OCI-LY1 (cell line): ENCODE measurements at regions not wholly inside any gene's neighbourhood (a gene's known extent, or its start where the extent isn't known, plus 50 kb on each side); places are given as distances from the start of the nearest gene placed in this dataset.

Source experiments
- H2AFZ ChIP-seq: fragments of 200-600 bp; sonication (generic), shearing (Covaris generic); 2 replicates; pipeline ENCODE4 v1.6.0; 2014; ENCODE audit warnings: antibody characterized with exemption, mild to moderate bottlenecking, low read length
- H3F3A ChIP-seq: fragments of 200-600 bp; sonication (generic), shearing (Covaris generic); 2 replicates; pipeline ENCODE4 v1.6.0; 2014; ENCODE audit warnings: mild to moderate bottlenecking, antibody characterized with exemption, low read length, moderate library complexity; ENCODE audit not compliant: insufficient read depth
- H3K27ac ChIP-seq: fragments of 200-600 bp; sonication (generic); 2 replicates; pipeline ENCODE4 v1.5.1; 2014; ENCODE audit warnings: low read length, mixed run types, mild to moderate bottlenecking, low read depth; ENCODE audit not compliant: poor library complexity, severe bottlenecking
- H3K27me3 ChIP-seq: fragments of 200-600 bp; sonication (generic); 2 replicates; pipeline ENCODE4 v1.6.0; 2014; ENCODE audit warnings: antibody characterized with exemption, mild to moderate bottlenecking, low read length, moderate library complexity; ENCODE audit not compliant: insufficient read depth
- H3K36me3 ChIP-seq: fragments of 200-600 bp; sonication (generic); 2 replicates; pipeline ENCODE4 v1.6.1; 2014; ENCODE audit warnings: mild to moderate bottlenecking, antibody characterized with exemption, low read length, moderate library complexity, mixed read lengths; ENCODE audit not compliant: insufficient read depth
- H3K4me1 ChIP-seq: fragments of 200-600 bp; sonication (generic); 2 replicates; pipeline ENCODE4 v1.5.1; 2014; ENCODE audit warnings: mild to moderate bottlenecking, low read length, moderate library complexity; ENCODE audit not compliant: insufficient read depth, severe bottlenecking
- H3K4me2 ChIP-seq: fragments of 200-600 bp; sonication (generic), shearing (Covaris generic); 2 replicates; pipeline ENCODE4 v1.6.1; 2014; ENCODE audit warnings: low read length
- H3K4me3 ChIP-seq: fragments of 200-600 bp; sonication (generic); 2 replicates; pipeline ENCODE4 v1.5.1; 2014; ENCODE audit warnings: low read length, low read depth, mild to moderate bottlenecking, mixed read lengths; ENCODE audit not compliant: poor library complexity, severe bottlenecking
- H3K79me2 ChIP-seq: fragments of 200-600 bp; shearing (Covaris generic); 2 replicates; pipeline ENCODE4 v1.6.1; 2016; ENCODE audit warnings: mixed run types, low read length, mixed read lengths; ENCODE audit not compliant: insufficient read depth
- H3K9ac ChIP-seq: fragments of 200-600 bp; sonication (generic), shearing (Covaris generic); 2 replicates; pipeline ENCODE4 v1.6.1; 2014; ENCODE audit warnings: mild to moderate bottlenecking, low read length, mixed read lengths
- H3K9me2 ChIP-seq: fragments of 200-600 bp; sonication (generic), shearing (Covaris generic); 2 replicates; pipeline ENCODE4 v1.6.1; 2014; ENCODE audit warnings: low read depth, mild to moderate bottlenecking, low read length, mixed read lengths
- H3K9me3 ChIP-seq: fragments of 200-600 bp; shearing (Covaris generic); 2 replicates; pipeline ENCODE4 v1.6.1; 2014; ENCODE audit warnings: low read length, mixed read lengths
- H4K20me1 ChIP-seq: fragments of 200-600 bp; sonication (generic), shearing (Covaris generic); 2 replicates; pipeline ENCODE4 v1.6.0; 2016; ENCODE audit warnings: mild to moderate bottlenecking, low read length; ENCODE audit not compliant: insufficient read depth
- EZH2 ChIP-seq: fragments of 200-600 bp; sonication (generic), shearing (Covaris generic); IDR thresholded peaks from 2 replicates; pipeline ENCODE4 v1.8.0; 2017; ENCODE audit warnings: borderline replicate concordance, mixed run types, mild to moderate bottlenecking, antibody characterized with exemption, low read length, moderate library complexity, mixed read lengths
- TF ChIP-seq, protein P1 (sequence below): fragments of 200-600 bp; sonication (generic), shearing (Covaris generic); IDR thresholded peaks from 2 replicates; pipeline ENCODE4 v1.5.1; 2017; ENCODE audit warnings: mild to moderate bottlenecking, antibody characterized with exemption, low read length, moderate library complexity, mixed read lengths

DNA sequence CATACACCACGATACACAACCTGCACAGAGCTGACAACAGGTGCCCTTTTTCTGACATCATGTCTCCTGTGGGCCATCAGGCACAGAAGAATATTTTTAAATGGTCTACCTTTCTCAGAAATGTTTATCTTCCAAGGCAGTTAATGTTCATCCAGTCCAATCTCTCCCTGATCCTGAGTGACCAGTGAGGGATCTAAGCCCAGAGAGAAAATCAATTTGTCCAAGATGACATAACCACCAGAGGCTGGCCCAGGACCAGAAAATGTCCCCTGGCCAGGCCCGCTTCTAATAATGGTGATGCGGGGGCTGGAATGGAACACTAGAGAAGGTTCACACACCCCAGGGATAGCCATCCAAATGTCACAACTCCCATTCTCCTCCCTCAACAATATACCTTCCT lies 357.9 kb upstream of the KIF2A start:
- no peaks in the 10 kb centered on the region for H3K27me3 ChIP-seq

DNA sequence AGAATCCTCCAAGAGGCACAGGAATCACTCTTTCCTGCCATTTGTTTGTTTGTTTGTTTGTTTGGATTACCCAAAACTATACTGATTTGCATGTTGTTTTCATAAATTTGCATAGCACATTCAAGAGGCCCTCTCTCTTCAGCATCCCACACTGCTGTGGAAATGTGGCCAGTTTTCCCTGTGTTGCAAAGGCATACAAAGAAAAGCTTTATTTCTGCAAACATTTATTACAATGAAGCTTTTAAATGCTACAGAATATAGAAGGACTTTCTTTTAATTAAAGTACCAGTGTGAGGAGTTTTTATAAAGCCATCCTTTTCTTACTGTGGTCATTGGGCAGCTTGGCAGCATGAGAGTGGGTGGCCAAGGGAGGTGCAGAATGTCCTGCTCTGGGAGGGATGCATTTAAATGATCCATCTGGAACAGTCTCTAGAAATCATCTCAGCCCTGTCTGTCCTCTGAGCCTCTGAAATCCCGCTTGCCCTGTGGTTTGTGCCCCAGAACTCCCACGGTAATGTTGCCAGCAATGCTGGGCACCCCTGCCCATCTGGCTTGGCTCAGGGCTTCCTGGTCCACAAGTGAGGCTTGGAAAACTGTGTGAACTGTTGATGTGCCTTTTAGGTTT lies 356.8 kb upstream of the KIF2A start:
- no peaks in the 10 kb centered on the region for H3K4me1 ChIP-seq
- no peaks in the 10 kb centered on the region for H4K20me1 ChIP-seq
- H3K27me3 ChIP-seq, result no peaks in the 10 kb centered on the region
- TF ChIP-seq, protein P1, sequence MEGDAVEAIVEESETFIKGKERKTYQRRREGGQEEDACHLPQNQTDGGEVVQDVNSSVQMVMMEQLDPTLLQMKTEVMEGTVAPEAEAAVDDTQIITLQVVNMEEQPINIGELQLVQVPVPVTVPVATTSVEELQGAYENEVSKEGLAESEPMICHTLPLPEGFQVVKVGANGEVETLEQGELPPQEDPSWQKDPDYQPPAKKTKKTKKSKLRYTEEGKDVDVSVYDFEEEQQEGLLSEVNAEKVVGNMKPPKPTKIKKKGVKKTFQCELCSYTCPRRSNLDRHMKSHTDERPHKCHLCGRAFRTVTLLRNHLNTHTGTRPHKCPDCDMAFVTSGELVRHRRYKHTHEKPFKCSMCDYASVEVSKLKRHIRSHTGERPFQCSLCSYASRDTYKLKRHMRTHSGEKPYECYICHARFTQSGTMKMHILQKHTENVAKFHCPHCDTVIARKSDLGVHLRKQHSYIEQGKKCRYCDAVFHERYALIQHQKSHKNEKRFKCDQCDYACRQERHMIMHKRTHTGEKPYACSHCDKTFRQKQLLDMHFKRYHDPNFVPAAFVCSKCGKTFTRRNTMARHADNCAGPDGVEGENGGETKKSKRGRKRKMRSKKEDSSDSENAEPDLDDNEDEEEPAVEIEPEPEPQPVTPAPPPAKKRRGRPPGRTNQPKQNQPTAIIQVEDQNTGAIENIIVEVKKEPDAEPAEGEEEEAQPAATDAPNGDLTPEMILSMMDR, result no peak
- no peak for TF ChIP-seq EZH2
- no peaks in the 10 kb centered on the region for H3F3A ChIP-seq
- H3K4me3 ChIP-seq, result no peak overlapping the region
- no peak overlapping the region for H3K9ac ChIP-seq
- no peaks in the 10 kb centered on the region for H3K9me2 ChIP-seq
- no peak overlapping the region for H3K27ac ChIP-seq
- no peaks in the 10 kb centered on the region for H3K9me3 ChIP-seq
- no peaks in the 10 kb centered on the region for H3K36me3 ChIP-seq
- no peak overlapping the region for H2AFZ ChIP-seq
- H3K4me2 ChIP-seq, result no peak overlapping the region
- no peaks in the 10 kb centered on the region for H3K79me2 ChIP-seq

More for the DNA sequence above, 357.9 kb upstream of the KIF2A start:
- Histone ChIP-seq H3K9me2 (no peaks in the 10 kb centered on the region), H2AFZ (no peak overlapping the region), H3K9me3 (no peaks in the 10 kb centered on the region), H3K4me1 (no peaks in the 10 kb centered on the region), H3K79me2 (no peaks in the 10 kb centered on the region), H3F3A (no peaks in the 10 kb centered on the region), H3K9ac (no peak overlapping the region), H3K4me2 (no peak overlapping the region), H3K27ac (no peak overlapping the region), H3K36me3 (no peaks in the 10 kb centered on the region), H3K4me3 (no peak overlapping the region), H4K20me1 (no peaks in the 10 kb centered on the region)
- TF ChIP-seq, protein P1, result no peak
- no peak for TF ChIP-seq EZH2

DNA sequence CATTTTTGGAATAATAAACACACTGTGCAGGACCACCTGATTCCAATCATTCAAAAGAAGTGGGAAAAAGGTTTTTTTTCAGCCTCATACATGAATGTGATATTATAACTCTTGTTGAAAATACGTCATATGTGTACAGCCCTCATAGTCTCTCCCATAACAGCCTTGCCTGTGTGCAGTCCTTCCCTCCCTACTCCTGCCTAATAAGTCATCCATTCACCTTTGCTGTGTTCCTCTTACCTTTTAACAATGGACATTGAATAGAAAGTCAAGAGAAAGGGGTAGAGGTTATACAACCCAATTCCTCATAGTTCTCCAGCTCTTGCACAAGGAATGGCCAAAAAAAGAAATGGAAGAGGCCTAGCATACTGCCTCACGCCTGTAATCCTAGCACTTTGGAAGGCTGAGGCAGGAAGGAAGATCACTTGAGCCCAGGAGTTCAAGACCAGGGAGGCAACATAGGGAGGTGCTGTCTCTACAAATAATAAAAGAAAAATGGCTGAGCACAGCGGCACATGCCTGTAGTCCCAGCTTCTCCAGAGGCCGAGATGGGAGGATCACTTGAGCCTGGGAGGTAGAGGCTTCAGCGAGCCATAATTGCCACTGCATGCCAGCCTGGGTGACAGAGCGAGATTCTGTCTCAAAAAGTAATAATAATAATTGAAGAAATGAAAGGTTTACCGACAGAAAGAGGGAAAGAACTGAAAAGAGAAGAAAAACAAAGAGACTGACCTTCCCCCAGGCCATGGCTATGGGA lies 356.1 kb upstream of the KIF2A start:
- no peak for TF ChIP-seq EZH2
- TF ChIP-seq, protein P1, result no peak
- H3K36me3 ChIP-seq, result no peaks in the 10 kb centered on the region
- no peaks in the 10 kb centered on the region for H3K79me2 ChIP-seq
- H3F3A ChIP-seq, result no peaks in the 10 kb centered on the region
- no peak overlapping the region for H3K9ac ChIP-seq
- H3K4me3 ChIP-seq, result no peak overlapping the region
- no peak overlapping the region for H2AFZ ChIP-seq
- H4K20me1 ChIP-seq, result no peaks in the 10 kb centered on the region
- no peak overlapping the region for H3K4me2 ChIP-seq
- H3K9me2 ChIP-seq, result no peaks in the 10 kb centered on the region
- no peaks in the 10 kb centered on the region for H3K9me3 ChIP-seq
- H3K4me1 ChIP-seq, result no peaks in the 10 kb centered on the region
- no peak overlapping the region for H3K27ac ChIP-seq
- no peaks in the 10 kb centered on the region for H3K27me3 ChIP-seq
